GM03348 (cell line): ENCODE measurements at regions not wholly inside any gene's neighbourhood (a gene's known extent, or its start where the extent isn't known, plus 50 kb on each side); places are given as distances from the start of the nearest gene placed in this dataset.
A peak's percentile ranks its signal among the peaks of the same experiment; 100 is the strongest.
"Not testable (repeated sequence)": the region's sequence is repeated elsewhere in the genome, so short reads cannot be mapped to it uniquely, and the experiment has no call there.

Experiments used
- DNase-seq: peaks from one replicate; pipeline ENCODE4 v3.0.0; 2012; ENCODE audit warnings: low spot score

GRCh38 chr5:15021266-15022046, 149.9 kb upstream of the ANKH start:
- peak; percentile 89 for DNase-seq

GRCh38 chr5:15020736-15021135, 149.2 kb upstream of the ANKH start:
- peak; percentile 29 for DNase-seq

- DNase-seq: peak; percentile 45
Observed at GRCh38 chr5:15014809-15015208, 143.2 kb upstream of the ANKH start.

DNA sequence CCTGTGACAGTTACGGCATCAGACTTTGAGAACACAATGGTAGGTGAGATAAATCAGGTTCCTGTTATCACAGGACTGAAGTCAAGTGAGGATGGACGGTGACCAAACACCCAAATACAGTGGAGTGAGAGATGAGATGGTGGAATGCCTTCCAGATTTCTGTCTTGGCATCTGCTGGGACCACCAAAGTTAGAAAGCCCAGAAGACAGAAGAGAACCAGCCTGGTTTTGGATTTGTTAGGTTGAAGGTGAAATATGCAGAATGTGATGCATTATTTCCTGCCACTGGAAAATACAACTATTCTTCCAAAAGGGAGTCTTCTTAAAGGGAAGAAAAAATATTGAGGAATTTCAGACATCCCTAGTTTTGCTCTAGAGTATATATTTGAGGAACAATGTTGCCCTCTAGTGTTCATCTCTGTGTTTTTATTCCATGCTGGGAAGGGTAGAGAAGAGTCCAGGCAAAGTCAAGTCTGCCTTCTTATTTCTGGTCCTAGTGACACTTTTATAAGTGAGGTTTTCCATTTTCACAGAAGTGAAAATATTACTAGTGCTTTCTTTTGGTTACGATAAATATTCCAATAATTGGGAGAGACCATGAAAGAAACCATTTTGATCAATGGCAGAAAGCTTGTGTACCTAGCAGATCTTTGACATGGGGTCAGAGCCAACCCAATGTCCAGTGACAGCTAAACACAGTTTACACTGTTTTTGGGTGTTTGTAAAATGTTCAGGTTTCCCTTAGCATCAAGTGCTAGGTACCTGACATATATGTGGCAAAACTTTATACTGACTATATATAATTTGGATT, 142.3 kb upstream of the ANKH start:
- peak; percentile 60 for DNase-seq

GRCh38 chr5:15012061-15012460, 140.5 kb upstream of the ANKH start:
- no peak for DNase-seq

GRCh38 chr5:15010936-15011335, 139.4 kb upstream of the ANKH start:
- no peak for DNase-seq

- no peak for DNase-seq
Observed at GRCh38 chr5:15009420-15009819, 137.8 kb upstream of the ANKH start.

DNA sequence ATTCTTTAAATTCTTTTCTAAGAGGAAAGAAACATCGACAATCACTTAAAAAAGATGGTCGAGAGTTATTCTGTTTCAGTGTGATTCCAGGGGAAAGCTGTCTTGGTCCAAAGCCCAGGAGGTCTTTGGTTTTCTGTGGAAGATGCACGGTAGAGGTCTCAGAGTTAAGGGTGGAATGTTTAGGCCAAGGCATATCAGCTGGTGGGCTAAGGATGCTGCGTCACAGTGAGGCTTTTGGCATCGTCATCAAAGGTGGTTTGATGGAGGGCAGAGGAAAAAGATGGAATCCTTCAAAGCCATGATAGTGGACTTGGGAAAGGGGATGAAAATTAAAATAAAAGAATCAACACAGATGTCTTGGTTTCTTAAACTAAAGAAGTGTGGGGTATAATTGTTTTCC, 137.3 kb upstream of the ANKH start:
- no peak for DNase-seq

- peak; percentile 91 for DNase-seq
Observed at GRCh38 chr5:15008476-15008875, 136.9 kb upstream of the ANKH start.

DNA sequence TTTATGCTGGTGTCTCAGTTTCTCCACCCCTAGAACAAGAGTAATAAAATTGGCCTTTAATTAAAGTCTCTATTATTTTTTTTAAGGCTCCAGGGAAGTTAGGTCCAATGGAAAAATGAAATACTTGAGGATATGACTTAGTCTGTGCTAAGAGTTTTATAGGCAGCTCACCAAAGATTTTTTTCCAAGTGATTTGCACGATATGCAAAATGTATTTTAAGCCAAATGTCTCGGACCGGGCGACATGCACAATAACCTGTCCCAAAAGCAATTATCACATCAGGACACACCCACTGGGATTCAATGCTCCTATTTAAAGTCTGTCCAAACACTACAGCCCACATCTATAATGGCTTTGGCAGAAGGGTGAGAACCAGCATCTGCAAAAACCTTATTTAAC, 136.1 kb upstream of the ANKH start:
- DNase-seq: peak; percentile 18

DNA sequence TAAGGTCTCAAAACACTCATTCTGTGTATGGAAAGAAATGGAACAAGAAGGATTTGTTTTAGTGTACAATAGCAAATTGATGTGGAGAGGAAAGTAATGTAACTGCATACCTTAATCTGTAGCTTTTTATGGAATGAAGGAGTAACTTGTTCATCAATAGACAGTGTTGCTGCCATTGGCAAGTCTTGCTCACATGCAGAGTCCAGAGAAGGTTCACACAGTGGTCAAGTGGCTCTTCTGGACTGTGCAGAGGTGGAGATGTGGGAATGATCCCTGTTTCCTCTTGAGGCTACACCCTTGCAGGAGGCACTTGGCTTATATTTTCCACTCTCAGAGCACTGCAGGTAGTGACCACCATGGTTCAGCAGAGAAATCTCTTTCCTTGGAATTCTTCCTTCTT, 132.9 kb upstream of the ANKH start:
- DNase-seq: no peak

- DNase-seq: peak; percentile 84
Observed at GRCh38 chr5:15003511-15003920, 131.9 kb upstream of the ANKH start.

GRCh38 chr5:15002791-15003190, 131.2 kb upstream of the ANKH start:
- DNase-seq: no peak

- DNase-seq: no peak
Observed at GRCh38 chr5:15002173-15002572, 130.6 kb upstream of the ANKH start.

- no peak for DNase-seq
Observed at GRCh38 chr5:15001517-15001916, 129.9 kb upstream of the ANKH start.

DNA sequence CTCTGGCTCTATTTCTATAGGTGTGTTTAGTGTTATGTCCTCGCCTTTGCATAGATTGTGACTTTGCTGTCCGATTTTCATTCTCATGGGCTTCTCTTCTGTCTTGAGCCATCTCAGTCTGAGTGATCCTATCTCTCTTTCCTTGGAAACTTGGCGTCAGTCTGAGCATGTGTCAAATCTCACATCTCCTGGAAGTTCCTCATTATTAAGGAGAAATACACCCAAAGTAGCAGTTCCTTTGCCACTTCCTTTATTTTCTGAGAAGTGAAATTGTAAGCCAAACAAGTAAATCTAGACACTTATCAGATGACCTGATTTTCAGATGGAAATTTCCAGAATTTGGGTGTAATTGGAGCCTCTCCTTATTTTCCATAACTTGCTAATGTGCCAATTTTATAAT, 126.9 kb upstream of the ANKH start:
- DNase-seq: no peak

DNA sequence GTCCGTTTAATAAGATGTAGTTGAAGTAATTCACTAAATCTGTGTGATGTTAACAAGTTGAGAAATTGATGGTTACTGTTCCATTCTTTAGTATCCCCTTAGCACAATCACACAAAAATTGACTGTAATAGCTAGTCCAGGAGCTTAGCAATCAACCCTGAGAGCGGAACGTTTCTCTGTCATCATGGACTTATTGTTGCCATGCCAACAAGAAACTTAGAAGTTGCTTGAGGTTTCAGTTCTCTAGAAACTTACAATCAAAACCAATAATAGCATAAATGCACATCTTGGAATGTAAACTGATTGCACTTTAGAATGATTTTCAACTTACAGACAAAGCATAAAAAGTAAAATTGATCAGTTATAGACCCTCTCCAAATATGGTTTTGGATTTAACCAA, 125.4 kb upstream of the ANKH start:
- DNase-seq: no peak

- DNase-seq: no peak
Observed at GRCh38 chr5:14995229-14995628, 123.7 kb upstream of the ANKH start.

DNA sequence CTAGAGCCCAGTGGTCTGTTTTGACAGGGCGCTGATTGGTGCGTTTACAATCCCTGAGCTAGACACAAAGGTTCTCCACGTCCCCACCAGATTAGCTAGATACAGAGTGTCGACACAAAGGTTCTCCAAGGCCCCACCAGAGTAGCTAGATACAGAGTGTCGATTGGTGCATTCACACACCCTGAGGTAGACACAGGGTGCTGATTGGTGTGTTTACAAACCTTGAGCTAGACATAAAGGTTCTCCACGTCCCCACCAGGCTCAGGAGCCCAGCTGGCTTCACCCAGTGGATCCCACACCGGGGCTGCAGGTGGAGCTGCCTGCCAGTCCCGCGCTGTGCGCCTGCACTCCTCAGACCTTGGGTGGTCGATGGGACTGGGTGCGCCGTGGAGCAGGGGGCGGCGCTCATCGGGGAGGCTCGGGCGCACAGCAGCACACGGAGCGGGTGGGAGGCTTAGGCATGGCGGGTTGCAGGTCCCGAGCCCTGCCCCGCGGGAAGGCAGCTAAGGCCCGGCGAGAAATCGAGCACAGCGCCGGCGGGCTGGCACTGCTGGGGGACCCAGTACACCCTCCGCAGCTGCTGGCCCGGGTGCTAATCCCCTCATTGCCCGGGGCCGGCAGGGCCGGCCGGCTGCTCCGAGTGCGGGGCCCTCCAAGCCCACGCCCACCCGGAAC, 122.0 kb upstream of the ANKH start:
- DNase-seq: not testable (repeated sequence)

DNA sequence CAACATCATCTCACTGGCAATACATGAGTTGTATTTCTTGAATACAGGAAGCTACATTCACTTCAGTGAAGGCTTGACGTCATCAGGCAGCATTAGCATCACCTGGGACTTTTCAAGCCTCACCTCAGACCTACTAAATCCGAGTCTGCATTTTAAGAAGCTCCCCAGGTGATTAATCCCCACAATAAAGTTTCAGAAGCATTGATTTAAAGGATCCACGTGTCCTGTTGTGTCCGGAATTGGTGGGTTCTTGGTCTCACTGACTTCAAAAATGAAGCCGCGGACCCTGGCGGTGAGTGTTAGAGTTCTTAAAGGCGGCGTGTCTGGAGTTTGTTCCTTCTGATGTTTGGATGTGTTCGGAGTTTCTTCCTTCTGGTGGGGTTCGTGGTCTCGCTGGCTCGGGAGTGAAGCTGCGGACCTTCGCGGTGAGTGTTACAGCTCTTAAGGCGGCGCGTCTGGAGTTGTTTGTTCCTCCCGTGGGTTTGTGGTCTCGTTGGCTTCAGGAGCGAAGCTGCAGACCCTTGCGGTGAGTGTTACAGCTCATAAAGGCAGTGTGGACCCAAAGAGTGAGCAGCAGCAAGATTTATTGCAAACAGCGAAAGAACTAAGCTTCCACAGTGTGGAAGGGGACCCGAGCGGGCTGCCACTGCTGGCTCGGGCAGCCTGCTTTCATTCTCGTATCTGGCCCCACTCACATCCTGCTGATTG, 121.3 kb upstream of the ANKH start:
- DNase-seq: not testable (repeated sequence)

GRCh38 chr5:14988223-14988622, 116.6 kb upstream of the ANKH start:
- DNase-seq: no peak

DNA sequence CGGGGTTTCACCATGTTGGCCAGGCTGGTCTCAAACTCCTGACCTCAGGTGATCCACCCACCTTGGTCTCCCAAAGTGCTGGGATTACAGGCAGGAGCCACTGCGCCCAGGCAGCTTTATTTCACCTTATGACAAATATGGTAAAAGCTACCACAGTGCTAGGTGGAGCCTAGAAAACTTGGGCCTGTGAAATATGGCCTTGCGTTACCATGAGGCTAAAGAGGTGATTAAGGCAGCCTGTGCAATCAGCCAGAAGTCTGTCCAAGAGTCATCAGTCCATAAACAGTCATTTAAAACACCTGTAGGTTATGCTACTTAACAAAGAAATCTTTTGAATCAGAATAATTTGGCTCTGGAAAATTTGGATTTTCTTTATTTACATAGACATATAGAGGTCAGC, 114.8 kb upstream of the ANKH start:
- no peak for DNase-seq
